ENCODE measurements at regions not wholly inside any gene's neighbourhood (a gene's known extent, or its start where the extent isn't known, plus 50 kb on each side); places are given as distances from the start of the nearest gene placed in this dataset.

DNA sequence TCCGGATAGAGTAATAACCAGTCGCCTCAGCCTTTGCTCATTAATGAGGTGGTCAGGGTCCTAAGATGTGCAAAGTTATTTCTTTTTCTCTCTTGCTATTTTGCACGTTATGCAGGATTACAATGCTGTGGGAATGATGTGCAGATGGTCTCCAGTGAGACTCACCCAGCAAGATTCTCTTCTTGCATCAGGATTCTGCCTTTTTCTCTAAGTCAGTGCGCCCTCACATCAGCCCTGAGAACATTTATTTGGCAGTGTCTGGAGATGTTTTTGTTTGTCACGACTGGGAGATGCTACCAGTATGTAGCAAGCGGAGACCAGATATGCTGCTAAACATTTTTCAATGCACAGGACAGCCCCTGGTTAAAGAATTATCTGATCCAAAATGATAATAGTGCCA, 280.3 kb upstream of the WWC1 start:
- Histone ChIP-seq H3K36me3 (ENCODE audit: low read depth) (no peaks in the 10 kb centered on the region), H3K27me3 (ENCODE audit: insufficient read depth, poor library complexity, severe bottlenecking) (no peaks in the 10 kb centered on the region), H3K4me1 (ENCODE audit: insufficient read depth, poor library complexity, severe bottlenecking) (no peaks in the 10 kb centered on the region), H3K9me3 (ENCODE audit: severe bottlenecking) (no peaks in the 10 kb centered on the region), H3K27ac (ENCODE audit: poor library complexity, severe bottlenecking) (no peak overlapping the region), H3K4me3 (ENCODE audit: severe bottlenecking) (no peak overlapping the region)
- no peak for TF ChIP-seq CTCF (IDR thresholded peaks at IDR 0.05; ENCODE audit: poor library complexity, severe bottlenecking)
- ATAC-seq (ENCODE audit: low read depth) (no peak), DNase-seq (ENCODE audit: low spot score) (no peak)

GRCh38 chr5:168012006-168012405, 279.4 kb upstream of the WWC1 start:
- no peak for DNase-seq (ENCODE audit: low spot score)
- TF ChIP-seq CTCF (IDR thresholded peaks at IDR 0.05; ENCODE audit: poor library complexity, severe bottlenecking): no peak
- no peaks in the 10 kb centered on the region for H3K27me3 ChIP-seq (ENCODE audit: insufficient read depth, poor library complexity, severe bottlenecking)
- no peaks in the 10 kb centered on the region for H3K4me1 ChIP-seq (ENCODE audit: insufficient read depth, poor library complexity, severe bottlenecking)
- no peaks in the 10 kb centered on the region for H3K9me3 ChIP-seq (ENCODE audit: severe bottlenecking)
- H3K27ac ChIP-seq (ENCODE audit: poor library complexity, severe bottlenecking): no peak overlapping the region
- ATAC-seq (ENCODE audit: low read depth): no peak
- H3K36me3 ChIP-seq (ENCODE audit: low read depth): no peaks in the 10 kb centered on the region
- H3K4me3 ChIP-seq (ENCODE audit: severe bottlenecking): no peak overlapping the region

DNA sequence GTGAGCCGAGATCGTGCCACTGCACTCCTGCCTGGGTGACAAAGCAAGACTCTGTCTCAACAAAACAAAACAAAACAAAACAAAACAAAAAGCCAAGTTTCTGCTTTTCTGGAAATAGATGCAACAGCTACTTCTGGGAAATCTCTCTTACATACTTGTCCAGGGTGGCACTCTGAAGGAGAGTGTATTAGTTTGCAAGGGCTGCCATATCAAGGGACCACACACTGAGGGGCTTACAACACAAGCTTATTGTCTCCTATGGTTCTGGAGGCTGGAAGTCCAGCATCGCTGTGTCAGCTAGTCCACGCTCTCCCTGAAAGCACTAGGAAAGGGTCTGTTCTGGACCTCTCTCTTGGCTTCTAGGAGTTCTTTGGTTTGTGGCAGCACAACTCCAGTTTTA, 277.9 kb upstream of the WWC1 start:
- H3K4me3 ChIP-seq (ENCODE audit: severe bottlenecking): no peak overlapping the region
- ATAC-seq (ENCODE audit: low read depth) (no peak), DNase-seq (ENCODE audit: low spot score) (no peak)
- H3K9me3 ChIP-seq (ENCODE audit: severe bottlenecking): no peaks in the 10 kb centered on the region
- H3K4me1 ChIP-seq (ENCODE audit: insufficient read depth, poor library complexity, severe bottlenecking): no peaks in the 10 kb centered on the region
- no peaks in the 10 kb centered on the region for H3K27me3 ChIP-seq (ENCODE audit: insufficient read depth, poor library complexity, severe bottlenecking)
- no peak overlapping the region for H3K27ac ChIP-seq (ENCODE audit: poor library complexity, severe bottlenecking)
- TF ChIP-seq CTCF (IDR thresholded peaks at IDR 0.05; ENCODE audit: poor library complexity, severe bottlenecking): no peak
- H3K36me3 ChIP-seq (ENCODE audit: low read depth): no peaks in the 10 kb centered on the region

DNA sequence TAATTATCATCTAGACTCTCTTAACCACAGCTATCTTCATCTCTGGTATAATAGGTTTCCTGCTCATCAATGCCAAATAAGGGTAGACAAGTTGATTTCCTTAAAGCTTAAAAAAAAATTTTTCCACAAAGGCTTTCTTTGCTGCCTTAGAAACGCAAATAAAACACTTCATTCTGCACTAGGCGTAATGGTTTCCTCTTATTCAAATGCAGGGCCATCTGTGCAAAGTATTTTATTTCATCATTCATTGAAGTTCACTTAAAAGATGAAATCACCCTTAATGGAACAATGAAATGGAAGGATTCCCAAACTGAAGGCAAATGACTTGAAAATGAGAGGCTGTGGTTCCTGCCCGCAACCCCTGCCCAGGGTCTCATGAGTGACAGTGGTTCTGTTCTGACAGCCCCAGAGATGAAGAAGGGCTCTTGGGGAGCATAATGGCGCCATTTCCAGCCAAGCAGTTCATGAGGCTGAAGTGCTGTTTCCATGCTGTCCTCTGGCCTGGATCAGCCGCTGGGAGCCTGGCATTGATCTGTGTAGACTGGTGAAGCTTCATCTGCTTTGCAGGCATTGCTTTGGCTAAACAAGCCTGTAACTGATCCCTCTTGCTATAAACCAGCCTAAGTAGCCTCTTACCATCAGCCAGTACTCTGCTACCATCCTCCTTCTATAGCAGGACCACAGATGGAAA, 276.9 kb upstream of the WWC1 start:
- H3K27ac ChIP-seq (ENCODE audit: poor library complexity, severe bottlenecking): no peak overlapping the region
- TF ChIP-seq CTCF (IDR thresholded peaks at IDR 0.05; ENCODE audit: poor library complexity, severe bottlenecking): no peak
- H3K27me3 ChIP-seq (ENCODE audit: insufficient read depth, poor library complexity, severe bottlenecking): no peaks in the 10 kb centered on the region
- no peak overlapping the region for H3K4me3 ChIP-seq (ENCODE audit: severe bottlenecking)
- ATAC-seq (ENCODE audit: low read depth): no peak
- no peak for DNase-seq (ENCODE audit: low spot score)
- no peaks in the 10 kb centered on the region for H3K9me3 ChIP-seq (ENCODE audit: severe bottlenecking)
- H3K4me1 ChIP-seq (ENCODE audit: insufficient read depth, poor library complexity, severe bottlenecking): no peaks in the 10 kb centered on the region
- H3K36me3 ChIP-seq (ENCODE audit: low read depth): no peaks in the 10 kb centered on the region

DNA sequence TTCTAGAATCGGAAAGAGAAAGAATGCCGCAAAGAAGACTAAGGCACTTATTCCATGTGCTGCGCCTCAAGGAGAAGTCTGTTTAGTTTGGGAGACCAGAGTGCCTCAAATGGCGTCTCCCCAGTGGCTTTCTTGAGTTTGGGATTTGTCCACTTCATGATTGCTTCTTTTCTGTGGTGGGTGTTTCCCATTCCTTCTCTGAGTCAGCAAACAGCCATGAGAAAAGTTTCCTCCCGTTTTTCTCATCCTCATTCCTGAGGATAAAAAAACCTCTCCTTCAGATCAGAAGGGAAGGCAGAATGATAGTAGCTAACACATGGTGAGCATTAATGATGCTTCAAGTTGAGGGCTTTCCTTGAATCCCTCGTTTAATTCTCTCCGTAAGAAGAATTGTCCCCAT, 275.9 kb upstream of the WWC1 start:
- ATAC-seq (ENCODE audit: low read depth) (no peak), DNase-seq (ENCODE audit: low spot score) (no peak)
- Histone ChIP-seq H3K4me1 (ENCODE audit: insufficient read depth, poor library complexity, severe bottlenecking) (no peaks in the 10 kb centered on the region), H3K27me3 (ENCODE audit: insufficient read depth, poor library complexity, severe bottlenecking) (no peaks in the 10 kb centered on the region), H3K27ac (ENCODE audit: poor library complexity, severe bottlenecking) (no peak overlapping the region), H3K36me3 (ENCODE audit: low read depth) (no peaks in the 10 kb centered on the region), H3K4me3 (ENCODE audit: severe bottlenecking) (no peak overlapping the region), H3K9me3 (ENCODE audit: severe bottlenecking) (no peaks in the 10 kb centered on the region)
- no peak for TF ChIP-seq CTCF (IDR thresholded peaks at IDR 0.05; ENCODE audit: poor library complexity, severe bottlenecking)
